Endothelial cell (in vitro differentiated cells): ENCODE measurements at regions not wholly inside any gene's neighbourhood (a gene's known extent, or its start where the extent isn't known, plus 50 kb on each side); places are given as distances from the start of the nearest gene placed in this dataset.

Experiments used
- DNase-seq: peaks from one replicate; pipeline ENCODE4 v3.0.0; 2021; ENCODE audit warnings: low spot score
- H3K27ac Mint-ChIP-seq: one replicate; pipeline ENCODE4 v1.8.0; 2021; ENCODE audit warnings: mixed read lengths, inconsistent platforms; ENCODE audit not compliant: unreplicated experiment
- H3K27me3 Mint-ChIP-seq: one replicate; pipeline ENCODE4 v1.8.0; 2021; ENCODE audit warnings: mild to moderate bottlenecking, moderate library complexity, mixed read lengths, inconsistent platforms; ENCODE audit not compliant: unreplicated experiment
- H3K36me3 Mint-ChIP-seq: one replicate; pipeline ENCODE4 v1.8.0; 2021; ENCODE audit warnings: mild to moderate bottlenecking, low read depth, mixed read lengths, inconsistent platforms; ENCODE audit not compliant: unreplicated experiment
- H3K4me1 Mint-ChIP-seq: one replicate; pipeline ENCODE4 v1.8.0; 2021; ENCODE audit warnings: mild to moderate bottlenecking, mixed read lengths, inconsistent platforms; ENCODE audit not compliant: unreplicated experiment
- H3K4me3 Mint-ChIP-seq: one replicate; pipeline ENCODE4 v1.8.0; 2021; ENCODE audit warnings: mild to moderate bottlenecking, mixed read lengths, inconsistent platforms; ENCODE audit not compliant: unreplicated experiment
- H3K9me3 Mint-ChIP-seq: one replicate; pipeline ENCODE4 v1.8.0; 2021; ENCODE audit warnings: mixed read lengths, inconsistent platforms; ENCODE audit not compliant: unreplicated experiment
- TF ChIP-seq, protein P1 (sequence below): fragments of 200-600 bp; sonication (generic); IDR thresholded peaks from one replicate; pipeline ENCODE4 v1.5.0; 2021; ENCODE audit warnings: antibody characterized with exemption; ENCODE audit not compliant: unreplicated experiment

DNA sequence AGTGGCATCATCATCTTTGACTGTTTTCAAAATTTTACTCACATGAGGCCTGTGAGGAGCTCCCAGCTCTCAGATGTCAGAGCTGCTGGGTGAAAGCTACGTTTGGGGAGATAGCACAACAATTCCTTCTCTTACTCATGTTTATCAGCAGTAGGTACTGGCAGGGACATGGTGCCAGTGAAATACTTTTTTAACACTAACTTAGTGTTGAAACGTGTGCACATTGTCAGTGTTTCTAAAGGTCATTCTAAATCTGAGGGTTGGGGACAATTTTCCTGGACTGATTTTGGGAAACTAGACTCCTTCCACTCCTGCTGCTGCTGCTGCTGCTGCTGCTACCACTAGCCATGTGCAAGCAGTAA, 487.4 kb downstream of the PDCD6IP start:
- no peaks in the 10 kb centered on the region for H3K9me3 Mint-ChIP-seq
- DNase-seq, result no peak
- no peak overlapping the region for H3K4me3 Mint-ChIP-seq
- no peaks in the 10 kb centered on the region for H3K4me1 Mint-ChIP-seq
- peaks cover 2% of the 10 kb centered on the region for H3K27me3 Mint-ChIP-seq
- TF ChIP-seq, protein P1, sequence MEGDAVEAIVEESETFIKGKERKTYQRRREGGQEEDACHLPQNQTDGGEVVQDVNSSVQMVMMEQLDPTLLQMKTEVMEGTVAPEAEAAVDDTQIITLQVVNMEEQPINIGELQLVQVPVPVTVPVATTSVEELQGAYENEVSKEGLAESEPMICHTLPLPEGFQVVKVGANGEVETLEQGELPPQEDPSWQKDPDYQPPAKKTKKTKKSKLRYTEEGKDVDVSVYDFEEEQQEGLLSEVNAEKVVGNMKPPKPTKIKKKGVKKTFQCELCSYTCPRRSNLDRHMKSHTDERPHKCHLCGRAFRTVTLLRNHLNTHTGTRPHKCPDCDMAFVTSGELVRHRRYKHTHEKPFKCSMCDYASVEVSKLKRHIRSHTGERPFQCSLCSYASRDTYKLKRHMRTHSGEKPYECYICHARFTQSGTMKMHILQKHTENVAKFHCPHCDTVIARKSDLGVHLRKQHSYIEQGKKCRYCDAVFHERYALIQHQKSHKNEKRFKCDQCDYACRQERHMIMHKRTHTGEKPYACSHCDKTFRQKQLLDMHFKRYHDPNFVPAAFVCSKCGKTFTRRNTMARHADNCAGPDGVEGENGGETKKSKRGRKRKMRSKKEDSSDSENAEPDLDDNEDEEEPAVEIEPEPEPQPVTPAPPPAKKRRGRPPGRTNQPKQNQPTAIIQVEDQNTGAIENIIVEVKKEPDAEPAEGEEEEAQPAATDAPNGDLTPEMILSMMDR, result no peak
- H3K27ac Mint-ChIP-seq, result no peak overlapping the region
- H3K36me3 Mint-ChIP-seq, result no peaks in the 10 kb centered on the region

DNA sequence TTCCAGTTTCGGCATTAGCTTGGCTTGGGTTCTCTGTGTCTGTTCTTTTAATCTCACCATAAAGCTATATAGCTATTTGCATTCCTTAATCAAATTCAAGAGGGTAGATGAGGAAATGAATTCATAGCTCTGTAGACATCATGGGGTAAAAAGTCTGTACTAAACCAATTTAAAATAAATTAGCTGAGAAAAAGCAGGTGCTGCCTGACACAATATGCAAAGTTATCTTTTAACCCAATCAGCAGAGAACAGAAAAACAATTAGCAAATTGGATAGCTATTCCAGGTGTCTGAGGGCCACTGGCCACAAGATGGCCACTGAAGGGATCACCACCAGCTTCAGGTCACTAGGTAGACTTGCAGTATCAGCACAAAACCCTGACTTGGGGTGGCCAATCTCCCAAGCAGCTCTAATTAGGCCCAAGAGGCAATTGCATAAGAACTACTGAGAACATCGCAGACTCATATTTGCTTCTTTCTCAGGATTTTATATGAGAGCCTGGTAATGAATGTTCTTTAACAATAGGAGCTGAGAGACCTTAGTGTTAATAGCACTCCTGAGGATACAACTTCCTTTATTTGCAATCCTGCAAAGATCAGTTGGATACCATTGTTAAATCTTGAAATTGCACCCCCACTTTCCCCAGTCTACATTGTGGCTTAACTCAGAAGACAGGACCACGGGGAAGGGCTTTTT, 494.3 kb downstream of the PDCD6IP start:
- Mint-ChIP-seq H3K36me3 (no peaks in the 10 kb centered on the region), H3K4me1 (no peaks in the 10 kb centered on the region), H3K9me3 (no peaks in the 10 kb centered on the region), H3K27me3 (peaks cover under 1% of the 10 kb centered on the region), H3K27ac (no peak overlapping the region), H3K4me3 (no peak overlapping the region)
- no peak for DNase-seq
- TF ChIP-seq, protein P1, result no peak

DNA sequence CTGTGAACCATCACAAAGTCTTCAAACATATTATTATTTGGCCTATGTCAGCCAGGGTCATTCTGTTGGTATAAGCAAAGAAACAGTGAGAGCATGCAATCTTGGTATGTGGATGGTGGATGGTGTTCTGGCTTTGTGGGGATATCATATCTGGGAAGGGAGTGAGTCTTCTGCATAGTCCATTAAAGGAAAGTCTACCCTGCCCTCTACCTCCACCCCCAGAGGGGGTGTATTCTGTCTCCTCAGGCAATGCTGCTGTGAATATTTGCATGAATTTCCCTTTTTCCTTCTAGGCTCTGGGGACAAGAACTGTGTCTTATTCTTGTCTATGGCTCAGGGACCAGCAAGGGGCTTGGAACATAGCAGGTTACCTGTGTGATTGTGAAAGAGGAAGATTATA, 495.8 kb downstream of the PDCD6IP start:
- no peak overlapping the region for H3K27ac Mint-ChIP-seq
- no peaks in the 10 kb centered on the region for H3K9me3 Mint-ChIP-seq
- H3K4me3 Mint-ChIP-seq, result no peak overlapping the region
- H3K4me1 Mint-ChIP-seq, result no peaks in the 10 kb centered on the region
- no peaks in the 10 kb centered on the region for H3K36me3 Mint-ChIP-seq
- H3K27me3 Mint-ChIP-seq, result no peaks in the 10 kb centered on the region
- TF ChIP-seq, protein P1, result no peak
- DNase-seq, result no peak

DNA sequence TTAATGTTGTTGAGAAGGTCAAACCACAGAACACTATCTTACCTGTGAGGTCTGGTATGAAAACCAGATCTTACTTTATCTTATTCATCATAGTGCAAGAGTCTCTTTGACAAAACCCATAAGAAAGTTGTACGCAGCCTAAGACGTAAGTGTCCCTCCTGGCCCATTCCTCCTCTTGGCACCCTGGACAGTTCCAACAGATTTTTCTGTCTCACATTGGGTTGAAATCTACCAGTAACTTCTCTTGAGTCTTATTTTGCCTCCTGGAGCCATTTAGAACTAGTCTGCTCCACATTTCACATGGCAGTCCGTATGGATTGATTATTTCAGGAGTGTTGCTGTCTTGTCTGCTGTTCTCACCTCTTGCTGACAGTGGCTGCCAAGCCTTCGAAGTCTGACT, 498.4 kb downstream of the PDCD6IP start:
- Mint-ChIP-seq H3K27ac (no peak overlapping the region), H3K9me3 (no peaks in the 10 kb centered on the region)

DNA sequence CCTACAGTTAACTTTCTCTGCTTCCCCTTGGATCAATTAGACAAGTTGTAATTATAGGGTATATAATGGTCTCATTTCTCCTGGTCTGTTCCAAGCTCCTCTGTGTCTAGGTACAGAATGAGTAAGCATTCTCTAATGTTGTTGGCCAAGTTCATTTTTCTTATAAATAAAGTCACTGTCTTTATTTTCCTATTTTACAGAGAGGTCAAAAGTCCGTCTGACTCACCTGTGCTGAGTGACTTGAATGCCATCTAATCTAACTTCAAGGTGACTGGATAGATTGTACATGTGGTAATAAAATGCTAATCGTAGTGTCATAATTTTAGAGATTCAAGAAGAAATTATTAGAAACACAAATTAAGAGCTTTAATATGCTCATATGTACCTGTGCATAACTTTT, 500.2 kb downstream of the PDCD6IP start:
- H3K4me1 Mint-ChIP-seq, result peaks cover 22% of the 10 kb centered on the region
- no peaks in the 10 kb centered on the region for H3K9me3 Mint-ChIP-seq
- H3K36me3 Mint-ChIP-seq, result no peaks in the 10 kb centered on the region
- no peak overlapping the region for H3K4me3 Mint-ChIP-seq
- H3K27me3 Mint-ChIP-seq, result no peaks in the 10 kb centered on the region
- no peak for DNase-seq
- TF ChIP-seq, protein P1, result no peak
- no peak overlapping the region for H3K27ac Mint-ChIP-seq

More for the DNA sequence above, 498.4 kb downstream of the PDCD6IP start:
- Mint-ChIP-seq H3K36me3 (no peaks in the 10 kb centered on the region), H3K4me3 (no peak overlapping the region), H3K4me1 (peaks cover 15% of the 10 kb centered on the region), H3K27me3 (no peaks in the 10 kb centered on the region)
- DNase-seq, result no peak
- TF ChIP-seq, protein P1, result no peak
